ENCODE measurements at regions not wholly inside any gene's neighbourhood (a gene's known extent, or its start where the extent isn't known, plus 50 kb on each side); places are given as distances from the start of the nearest gene placed in this dataset.

GRCh38 chr11:37984991-37985390 is 1387.0 kb upstream of the RAG2 start:
- POLR2A ChIA-PET = no interaction called here
- DNase-seq (ENCODE audit: low read depth, low spot score) (no peak), ATAC-seq (no peak)
- in situ Hi-C loops (cut with HindIII; ENCODE audit: low pct_unique_long_range_greater_than_20kb, low sequenced_read_pairs) = no loop called here
- no peak overlapping the region for H3K27ac ChIP-seq (ENCODE audit: low read length)
- no peaks in the 10 kb centered on the region for H3K9me3 ChIP-seq (ENCODE audit: control insufficient read depth, insufficient read depth, low read depth, low read length)
- TF ChIP-seq REST (IDR thresholded peaks at IDR 0.05; ENCODE audit: insufficient read depth in 1 of 2, low read depth in 2 of 2, low read length in 1 of 2) (no peak), TCF7L2 (IDR thresholded peaks at IDR 0.05; ENCODE audit: low read depth, low read length) (no peak), CTCF (IDR thresholded peaks at IDR 0.05) (no peak), POLR2AphosphoS5 (IDR thresholded peaks at IDR 0.05; ENCODE audit: low read depth, low read length) (no peak), SIN3A (IDR thresholded peaks at IDR 0.05; ENCODE audit: borderline replicate concordance, insufficient read depth, low read depth, low read length) (no peak)
- H3K27me3 ChIP-seq (ENCODE audit: control insufficient read depth, insufficient read depth, low read length) = no peaks in the 10 kb centered on the region
- H3K4me3 ChIP-seq (ENCODE audit: low read depth in 2 of 2, low read length in 2 of 2) = no peak overlapping the region
- no TSS peak for BruUV-seq (replicated peaks)
- no peaks in the 10 kb centered on the region for H3K36me3 ChIP-seq (ENCODE audit: control insufficient read depth, insufficient read depth, low read length)
- CTCF ChIA-PET = no interaction called here
- intact Hi-C loops (cut with micrococcal nuclease; ENCODE audit: unreplicated experiment) = no loop called here
- H3K4me1 ChIP-seq (ENCODE audit: control insufficient read depth, insufficient read depth, low read length) = no peaks in the 10 kb centered on the region

- Histone ChIP-seq H3K27me3 (ENCODE audit: control insufficient read depth, insufficient read depth, low read length) (no peaks in the 10 kb centered on the region), H3K4me3 (ENCODE audit: low read depth in 2 of 2, low read length in 2 of 2) (no peak overlapping the region), H3K27ac (ENCODE audit: low read length) (no peak overlapping the region), H3K36me3 (ENCODE audit: control insufficient read depth, insufficient read depth, low read length) (no peaks in the 10 kb centered on the region), H3K9me3 (ENCODE audit: control insufficient read depth, insufficient read depth, low read depth, low read length) (no peaks in the 10 kb centered on the region), H3K4me1 (ENCODE audit: control insufficient read depth, insufficient read depth, low read length) (no peaks in the 10 kb centered on the region)
- DNase-seq (ENCODE audit: low read depth, low spot score) (no peak), ATAC-seq (no peak)
- ChIA-PET POLR2A (no interaction called here), CTCF (no interaction called here)
- no peak for TF ChIP-seq SIN3A (IDR thresholded peaks at IDR 0.05; ENCODE audit: borderline replicate concordance, insufficient read depth, low read depth, low read length)
- no peak for TF ChIP-seq CTCF (IDR thresholded peaks at IDR 0.05)
- no peak for TF ChIP-seq REST (IDR thresholded peaks at IDR 0.05; ENCODE audit: insufficient read depth in 1 of 2, low read depth in 2 of 2, low read length in 1 of 2)
- TF ChIP-seq POLR2AphosphoS5 (IDR thresholded peaks at IDR 0.05; ENCODE audit: low read depth, low read length) = no peak
- TF ChIP-seq TCF7L2 (IDR thresholded peaks at IDR 0.05; ENCODE audit: low read depth, low read length) = no peak
- in situ Hi-C loops (cut with HindIII; ENCODE audit: low pct_unique_long_range_greater_than_20kb, low sequenced_read_pairs) = no loop called here
- no TSS peak for BruUV-seq (replicated peaks)
- intact Hi-C loops (cut with micrococcal nuclease; ENCODE audit: unreplicated experiment) = no loop called here
Measured at GRCh38 chr11:37978647-37979046, 1380.6 kb upstream of the RAG2 start.

Measured in Panc1 (cell line).